Uterus (tissue), 2 donors: ENCODE measurements at regions not wholly inside any gene's neighbourhood (a gene's known extent, or its start where the extent isn't known, plus 50 kb on each side); places are given as distances from the start of the nearest gene placed in this dataset.

Experiments
- POLR2A ChIP-seq, 2 donors: fragments of 450-650 bp; IDR thresholded peaks; one replicate each; pipeline ENCODE4 v1.6.1; 2016; ENCODE audit warnings: antibody characterized with exemption in 2 of 2, mild to moderate bottlenecking in 1 of 2, moderate library complexity in 1 of 2
- TF ChIP-seq, protein P1 (sequence below), 4 experiments: fragments of 200-600 bp in 2 of 4; fragments of 450-650 bp in 2 of 4; sonication (generic) in 2 of 4; IDR thresholded peaks; one replicate each; pipeline ENCODE4 v1.5.1; 2016 to 2019; ENCODE audit warnings: antibody characterized with exemption in 4 of 4, mild to moderate bottlenecking in 2 of 4, moderate library complexity in 1 of 4

GRCh38 chr16:72312828-72313227 is 140.9 kb upstream of the PMFBP1 start:
- TF ChIP-seq, protein P1, sequence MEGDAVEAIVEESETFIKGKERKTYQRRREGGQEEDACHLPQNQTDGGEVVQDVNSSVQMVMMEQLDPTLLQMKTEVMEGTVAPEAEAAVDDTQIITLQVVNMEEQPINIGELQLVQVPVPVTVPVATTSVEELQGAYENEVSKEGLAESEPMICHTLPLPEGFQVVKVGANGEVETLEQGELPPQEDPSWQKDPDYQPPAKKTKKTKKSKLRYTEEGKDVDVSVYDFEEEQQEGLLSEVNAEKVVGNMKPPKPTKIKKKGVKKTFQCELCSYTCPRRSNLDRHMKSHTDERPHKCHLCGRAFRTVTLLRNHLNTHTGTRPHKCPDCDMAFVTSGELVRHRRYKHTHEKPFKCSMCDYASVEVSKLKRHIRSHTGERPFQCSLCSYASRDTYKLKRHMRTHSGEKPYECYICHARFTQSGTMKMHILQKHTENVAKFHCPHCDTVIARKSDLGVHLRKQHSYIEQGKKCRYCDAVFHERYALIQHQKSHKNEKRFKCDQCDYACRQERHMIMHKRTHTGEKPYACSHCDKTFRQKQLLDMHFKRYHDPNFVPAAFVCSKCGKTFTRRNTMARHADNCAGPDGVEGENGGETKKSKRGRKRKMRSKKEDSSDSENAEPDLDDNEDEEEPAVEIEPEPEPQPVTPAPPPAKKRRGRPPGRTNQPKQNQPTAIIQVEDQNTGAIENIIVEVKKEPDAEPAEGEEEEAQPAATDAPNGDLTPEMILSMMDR (IDR thresholded peaks at IDR 0.05): no peak
- TF ChIP-seq POLR2A (IDR thresholded peaks at IDR 0.05): no peak
